HG02610 (cell line): ENCODE measurements at regions not wholly inside any gene's neighbourhood (a gene's known extent, or its start where the extent isn't known, plus 50 kb on each side); places are given as distances from the start of the nearest gene placed in this dataset.
"Not testable (repeated sequence)": the region's sequence is repeated elsewhere in the genome, so short reads cannot be mapped to it uniquely, and the experiment has no call there.

Experiments
- ATAC-seq: cut with Tn5 transposase; IDR thresholded peaks from one replicate; pipeline ENCODE4 v1.9.1; 2021; ENCODE audit warnings: mild to moderate bottlenecking, moderate library complexity; ENCODE audit not compliant: unreplicated experiment

GRCh38 chr2:56606086-56606485 is 422.3 kb downstream of the CCDC85A start:
- ATAC-seq: not testable (repeated sequence)

GRCh38 chr2:56613254-56613653 is 429.5 kb downstream of the CCDC85A start:
- ATAC-seq: no peak

DNA sequence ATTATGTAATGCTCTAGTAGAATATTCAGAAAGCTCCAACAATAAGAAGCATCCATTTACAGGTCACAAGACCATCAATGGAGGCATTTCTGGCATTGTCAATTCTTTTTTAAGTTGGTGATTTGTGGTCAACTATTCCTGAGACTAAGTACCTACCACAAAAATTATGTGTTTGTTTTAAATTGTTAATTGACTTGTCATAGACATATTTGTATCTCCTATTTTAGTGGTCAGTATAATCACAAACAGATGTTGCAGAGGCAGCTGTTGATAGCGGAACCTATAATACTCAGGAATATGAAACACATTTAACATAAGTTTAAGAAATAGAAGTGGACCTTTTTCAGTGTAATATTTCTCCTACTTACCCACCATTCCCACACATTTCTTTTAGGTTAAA is 430.1 kb downstream of the CCDC85A start:
- ATAC-seq: no peak

GRCh38 chr2:56615760-56616159 is 432.0 kb downstream of the CCDC85A start:
- ATAC-seq: no peak

GRCh38 chr2:56624181-56624580 is 440.4 kb downstream of the CCDC85A start:
- no peak for ATAC-seq

GRCh38 chr2:56626927-56627326 is 443.1 kb downstream of the CCDC85A start:
- no peak for ATAC-seq

- no peak for ATAC-seq
These were observed 446.5 kb downstream of the CCDC85A start for GRCh38 chr2:56630286-56630685.

DNA sequence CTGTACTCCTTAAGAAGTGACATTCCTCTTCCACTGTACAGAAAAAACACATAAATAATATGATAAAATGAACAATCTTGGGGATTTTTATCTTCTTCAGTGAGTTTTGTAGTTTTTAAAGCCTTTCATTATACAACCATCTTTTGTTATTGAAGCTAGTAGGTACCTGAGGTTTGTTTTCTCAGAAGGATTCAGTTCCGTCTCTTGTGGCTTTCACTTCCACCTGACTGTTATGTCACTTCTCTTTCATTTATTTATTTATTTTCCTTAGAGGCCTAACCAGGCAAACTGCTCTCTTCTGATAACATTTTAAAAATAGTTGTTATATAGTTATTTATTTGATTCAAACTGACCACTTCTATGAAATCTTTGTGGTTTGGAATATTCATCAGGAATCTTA is 464.2 kb downstream of the CCDC85A start:
- ATAC-seq: no peak

GRCh38 chr2:56648802-56649201 is 465.0 kb downstream of the CCDC85A start:
- ATAC-seq: no peak

DNA sequence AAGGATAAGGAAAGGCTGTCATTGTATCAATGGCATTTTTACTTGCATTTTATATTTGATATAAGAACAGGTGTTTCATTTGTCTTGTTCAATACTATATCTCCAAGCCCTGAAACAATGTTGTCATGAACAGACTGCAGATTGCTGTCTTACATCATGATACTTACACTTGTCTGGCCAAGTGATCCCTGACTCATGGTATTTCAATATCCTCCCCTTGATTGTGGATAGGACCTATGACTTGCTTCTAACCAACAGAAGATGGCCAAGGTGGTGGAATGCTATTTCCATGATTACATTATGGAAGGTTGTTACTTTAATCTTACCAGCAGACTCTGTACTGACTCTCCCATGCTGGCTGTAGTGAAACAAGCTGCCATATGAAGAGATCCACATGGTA is 471.1 kb downstream of the CCDC85A start:
- ATAC-seq: no peak

DNA sequence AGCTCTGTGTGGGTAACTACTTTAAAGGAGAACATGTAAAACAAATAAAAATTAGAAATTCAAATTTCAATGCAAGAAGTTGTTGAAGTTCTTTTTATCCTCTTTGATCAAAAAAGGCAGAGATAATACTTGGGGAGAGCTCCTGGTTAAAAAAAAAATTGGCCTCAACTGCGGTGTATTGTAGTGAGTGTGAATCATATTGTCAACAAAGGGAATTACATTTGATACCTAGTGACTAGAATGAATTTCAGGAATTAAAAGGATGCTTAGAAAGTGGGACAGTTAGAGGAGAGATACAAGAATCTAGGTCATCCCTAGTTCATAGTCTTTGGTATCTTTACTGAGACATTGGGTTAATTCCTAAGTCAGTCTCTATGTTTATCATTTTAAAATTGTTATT is 473.0 kb downstream of the CCDC85A start:
- ATAC-seq: no peak

GRCh38 chr2:56666777-56667176 is 483.0 kb downstream of the CCDC85A start:
- ATAC-seq: no peak

DNA sequence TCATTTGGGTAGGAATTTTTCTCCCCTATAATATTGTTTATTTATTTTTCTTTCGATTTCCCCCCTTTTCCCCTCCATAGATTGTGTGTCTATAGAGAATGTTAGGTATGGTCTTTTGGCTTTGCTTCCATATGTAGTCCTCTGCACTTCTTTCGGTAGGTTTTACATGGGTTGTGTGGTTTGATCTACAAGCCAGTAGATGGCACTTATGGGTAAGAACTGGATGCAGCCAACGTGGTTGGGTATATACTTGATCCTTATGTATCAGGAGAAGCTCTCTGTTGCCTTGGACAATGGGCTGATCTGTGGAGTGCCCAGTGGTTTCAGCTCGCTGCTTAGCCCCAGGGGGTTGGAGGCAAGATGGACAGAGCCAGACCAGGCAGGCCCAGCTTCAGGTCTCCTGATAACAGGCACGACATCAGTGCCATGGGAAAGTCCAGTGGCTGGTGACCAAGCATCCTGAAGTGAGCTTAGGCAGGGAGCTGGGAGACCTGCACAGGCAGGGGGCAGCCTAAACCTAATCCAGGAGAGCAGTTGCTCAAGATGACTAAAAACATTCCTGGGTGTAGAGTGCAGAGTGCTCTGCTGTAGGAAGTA is 488.3 kb downstream of the CCDC85A start:
- no peak for ATAC-seq

- no peak for ATAC-seq
These were observed 490.3 kb downstream of the CCDC85A start for GRCh38 chr2:56674084-56674483.

DNA sequence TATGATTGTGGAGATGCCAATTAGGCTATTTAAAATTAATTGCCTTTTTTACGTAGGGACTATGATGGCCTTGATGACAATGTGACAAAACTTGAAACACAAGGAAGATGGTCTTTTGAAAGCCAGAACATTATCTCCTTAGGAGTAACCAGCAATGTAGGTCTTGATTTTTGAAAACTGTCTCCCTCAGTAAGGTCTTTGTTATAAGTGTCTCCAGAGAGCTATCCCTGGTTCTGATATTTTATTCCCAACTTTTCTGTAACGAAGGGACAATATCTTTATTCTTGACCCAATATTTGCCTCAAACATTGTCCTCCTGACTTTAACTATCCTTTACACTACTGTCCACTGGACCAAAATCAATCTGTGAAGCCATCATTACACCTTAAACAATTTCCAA is 493.2 kb downstream of the CCDC85A start:
- no peak for ATAC-seq

DNA sequence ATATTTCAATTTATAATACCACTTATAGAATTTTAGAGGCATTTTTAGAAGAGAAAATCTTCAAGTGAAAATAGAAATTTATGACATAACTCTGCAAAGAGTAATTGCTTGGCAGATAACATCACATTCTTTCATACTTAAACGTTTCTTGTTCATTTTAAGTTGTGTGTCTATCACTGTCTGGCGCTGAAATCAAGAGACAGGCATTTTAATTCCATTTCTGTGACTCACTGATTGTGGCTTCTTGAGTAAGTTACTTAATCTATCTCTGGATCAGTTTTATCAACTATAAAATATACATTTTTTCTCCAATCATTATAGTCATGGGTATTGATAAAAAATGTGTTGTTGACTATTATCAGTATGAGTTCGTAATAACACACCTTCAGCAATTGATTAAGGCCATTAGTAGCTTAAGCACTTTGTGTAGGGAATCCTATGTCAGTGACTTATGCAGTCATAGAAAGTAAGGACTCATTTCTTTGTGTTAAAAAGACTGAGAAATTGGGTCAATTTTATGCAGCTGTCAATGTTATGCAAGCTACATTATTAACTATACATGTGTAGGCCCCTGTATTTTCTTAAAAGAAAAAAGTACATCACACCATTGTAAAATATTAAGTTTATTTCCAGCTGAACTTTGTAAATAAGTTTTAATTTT is 497.3 kb downstream of the CCDC85A start:
- ATAC-seq: no peak

DNA sequence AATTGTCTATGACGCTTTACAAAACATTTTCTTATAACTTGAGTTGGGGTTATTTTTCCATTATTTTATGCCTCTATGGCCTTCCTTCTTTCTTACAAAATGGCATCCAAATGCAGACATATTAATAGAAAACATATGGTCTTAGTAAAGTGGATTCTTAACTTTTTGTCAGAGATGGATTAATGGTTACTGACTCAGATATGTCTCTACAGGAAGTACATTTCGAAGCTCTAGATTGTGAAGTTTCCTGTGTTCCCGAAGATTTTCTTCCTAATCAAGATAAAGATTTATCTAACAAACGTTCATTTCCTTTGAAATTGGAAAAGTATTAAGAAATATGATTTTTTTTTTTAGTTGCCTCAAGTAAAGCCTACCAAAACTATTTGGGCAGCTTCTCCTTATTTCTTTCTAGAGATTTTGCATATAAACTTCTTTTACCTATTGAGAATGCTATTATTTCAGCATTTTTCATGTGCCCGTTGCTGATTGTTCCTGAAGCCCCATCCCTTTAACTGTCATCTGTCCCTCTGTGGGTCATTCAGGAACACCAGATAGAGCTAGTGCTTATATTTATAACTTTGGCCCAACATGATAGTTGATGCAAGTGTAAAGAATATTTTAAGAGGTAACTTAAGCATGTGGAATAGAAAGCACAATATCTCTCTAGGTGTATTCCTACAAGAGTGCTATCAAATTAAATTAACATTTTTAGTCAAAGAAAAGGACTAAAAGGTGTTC is 498.0 kb downstream of the CCDC85A start:
- no peak for ATAC-seq

DNA sequence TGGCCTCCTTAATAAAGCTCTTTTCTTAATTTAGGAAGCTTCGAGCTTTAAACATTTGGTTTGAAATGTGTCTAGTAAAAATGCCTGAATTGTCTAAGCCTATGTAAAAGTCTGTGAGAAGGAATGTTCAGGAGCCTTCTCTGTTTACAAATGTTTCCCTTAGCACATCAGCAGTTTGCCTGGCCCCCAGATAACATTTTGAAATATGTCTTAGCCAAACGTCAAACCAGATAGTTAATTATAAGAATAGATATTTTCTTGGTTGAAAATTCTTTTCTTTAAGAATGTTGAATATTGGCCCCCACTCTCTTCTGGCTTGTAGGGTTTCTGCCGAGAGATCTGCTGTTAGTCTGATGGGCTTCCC is 498.6 kb downstream of the CCDC85A start:
- ATAC-seq: no peak

DNA sequence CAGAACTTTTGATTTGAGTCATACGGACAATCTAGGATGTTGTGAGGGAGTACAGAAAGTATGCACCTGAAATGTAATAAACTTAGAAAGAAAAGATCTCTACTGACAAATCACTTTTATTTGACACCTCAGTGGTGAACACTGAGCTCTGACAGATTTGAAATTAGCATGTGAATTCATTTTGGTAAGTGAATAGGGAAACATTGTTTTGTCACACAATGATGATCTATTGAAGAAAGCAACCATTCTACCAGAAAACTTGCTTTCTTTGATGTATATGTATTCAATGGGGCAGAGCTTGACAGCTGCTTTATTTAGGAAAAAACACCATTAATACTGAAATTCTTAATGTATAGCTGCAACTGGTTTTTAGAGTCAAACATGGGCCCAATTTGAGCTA is 500.5 kb downstream of the CCDC85A start:
- no peak for ATAC-seq

DNA sequence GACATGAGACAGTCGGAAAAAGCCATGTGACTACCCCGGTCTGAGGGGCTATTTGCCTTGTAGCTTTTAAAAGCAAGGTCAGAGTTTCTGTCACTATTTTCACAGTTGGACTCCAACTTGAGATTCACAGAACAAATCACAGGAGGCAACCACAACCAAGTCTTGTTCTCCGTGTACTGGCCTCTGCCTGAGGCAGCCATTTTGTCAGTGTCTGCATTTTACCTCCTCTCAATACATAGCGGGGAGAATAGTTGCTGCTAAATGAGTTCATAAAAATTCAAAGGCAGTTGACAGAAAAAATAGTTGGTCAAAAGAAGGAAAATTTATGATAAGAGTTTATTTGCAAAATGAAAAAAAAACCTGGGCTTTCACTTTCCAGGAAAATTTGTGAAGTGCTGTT is 501.4 kb downstream of the CCDC85A start:
- no peak for ATAC-seq

- ATAC-seq: no peak
These were observed 503.4 kb downstream of the CCDC85A start for GRCh38 chr2:56687169-56687568.

GRCh38 chr2:56688661-56689060 is 504.9 kb downstream of the CCDC85A start:
- ATAC-seq: no peak
